ENCODE measurements at regions not wholly inside any gene's neighbourhood (a gene's known extent, or its start where the extent isn't known, plus 50 kb on each side); places are given as distances from the start of the nearest gene placed in this dataset.

GRCh38 chr1:51025374-51025773 is 55.3 kb downstream of the CDKN2C start:
- DNase-seq (ENCODE audit: low spot score), result no peak

- DNase-seq (ENCODE audit: low spot score), result no peak
Observed at GRCh38 chr1:51032936-51033335, 62.9 kb downstream of the CDKN2C start.

GRCh38 chr1:51044199-51044598 is 57.8 kb upstream of the C1orf185 start:
- peak; percentile 9 for DNase-seq (ENCODE audit: low spot score)

GRCh38 chr1:51044834-51045233 is 57.2 kb upstream of the C1orf185 start:
- peak; percentile 48 for DNase-seq (ENCODE audit: low spot score)

GRCh38 chr1:51048021-51048420 is 54.0 kb upstream of the C1orf185 start:
- DNase-seq (ENCODE audit: low spot score), result no peak

GRCh38 chr1:51048670-51049069 is 53.4 kb upstream of the C1orf185 start:
- no peak for DNase-seq (ENCODE audit: low spot score)

Data from NAMALWA (cell line).